OCI-LY7 (cell line): ENCODE measurements at regions not wholly inside any gene's neighbourhood (a gene's known extent, or its start where the extent isn't known, plus 50 kb on each side); places are given as distances from the start of the nearest gene placed in this dataset.

Experiments
- BruUV-seq: library from RNA; stranded (reverse); fragments of 400-500 nt; replicated peaks from 2 replicates; lab custom pipeline; 2021; lab: Mats Ljungman, UMichigan
- CTCF ChIA-PET: fragments of 300-600 bp; sonication (Branson Sonifier 250); formaldehyde crosslinking; loops from one replicate; lab custom pipeline; 2022; ENCODE audit warnings: antibody characterized with exemption; ENCODE audit not compliant: unreplicated experiment; lab: Charles Lee
- POLR2A ChIA-PET: fragments of 300-600 bp; sonication (Branson Sonifier 250); formaldehyde crosslinking; loops from one replicate; lab custom pipeline; 2022; ENCODE audit warnings: antibody characterized with exemption; lab: Charles Lee
- DNase-seq: peaks from one replicate; pipeline ENCODE4 v3.0.0-alpha.2; 2015; ENCODE audit warnings: low spot score
- H2AFZ ChIP-seq: fragments of 200-600 bp; sonication (generic), shearing (Covaris generic); 2 replicates; pipeline ENCODE4 v1.6.1; 2014; ENCODE audit warnings: mild to moderate bottlenecking, antibody characterized with exemption, low read length, moderate library complexity
- H3K27ac ChIP-seq: fragments of 200-600 bp; sonication (generic); 2 replicates; pipeline ENCODE4 v1.5.1; 2014; ENCODE audit warnings: mixed run types, low read depth, mild to moderate bottlenecking, moderate library complexity, low read length, inconsistent platforms; ENCODE audit not compliant: poor library complexity, severe bottlenecking
- H3K36me3 ChIP-seq: fragments of 200-600 bp; sonication (generic); 2 replicates; pipeline ENCODE4 v1.6.1; 2014; ENCODE audit warnings: mild to moderate bottlenecking, antibody characterized with exemption, low read length, moderate library complexity, mixed read lengths; ENCODE audit not compliant: insufficient read depth
- H3K4me1 ChIP-seq: fragments of 200-600 bp; sonication (generic); 2 replicates; pipeline ENCODE4 v1.5.1; 2014; ENCODE audit warnings: mild to moderate bottlenecking, low read length; ENCODE audit not compliant: insufficient read depth, poor library complexity, severe bottlenecking
- H3K4me2 ChIP-seq: fragments of 200-600 bp; sonication (generic); 2 replicates; pipeline ENCODE4 v1.6.1; 2014; ENCODE audit warnings: mild to moderate bottlenecking, low read length
- H3K4me3 ChIP-seq: fragments of 200-600 bp; sonication (generic); 2 replicates; pipeline ENCODE4 v1.5.1; 2014; ENCODE audit warnings: mild to moderate bottlenecking, low read depth, low read length; ENCODE audit not compliant: poor library complexity, severe bottlenecking
- H3K79me2 ChIP-seq: fragments of 200-600 bp; sonication (generic); 2 replicates; pipeline ENCODE4 v1.6.1; 2016; ENCODE audit warnings: low read depth, mild to moderate bottlenecking, low read length, moderate library complexity, mixed read lengths; ENCODE audit not compliant: insufficient read depth
- H3K9me2 ChIP-seq: fragments of 200-600 bp; sonication (generic); 2 replicates; pipeline ENCODE4 v1.6.1; 2016; ENCODE audit warnings: mild to moderate bottlenecking, low read length, mixed read lengths; ENCODE audit not compliant: insufficient read depth
- H3K9me3 ChIP-seq: fragments of 200-600 bp; sonication (generic); 2 replicates; pipeline ENCODE4 v1.6.1; 2014; ENCODE audit warnings: mild to moderate bottlenecking, mixed run types, low read length, mixed read lengths
- H4K20me1 ChIP-seq: fragments of 200-600 bp; sonication (generic); 2 replicates; pipeline ENCODE4 v1.6.1; 2014; ENCODE audit warnings: mild to moderate bottlenecking, antibody characterized with exemption, low read length, moderate library complexity, mixed read lengths; ENCODE audit not compliant: insufficient read depth
- CTCF ChIP-seq: fragments of 200-600 bp; sonication (generic); conservative IDR thresholded peaks from 2 replicates; pipeline ENCODE4 v1.5.1; 2014; ENCODE audit warnings: mild to moderate bottlenecking, antibody characterized with exemption, low read length, moderate library complexity, mixed read lengths
- EZH2phosphoT487 ChIP-seq: fragments of 200-600 bp; sonication (generic); IDR thresholded peaks from 2 replicates; pipeline ENCODE4 v1.6.1; 2018; ENCODE audit warnings: low read depth, borderline replicate concordance, mild to moderate bottlenecking, mixed run types, antibody characterized with exemption, low read length, moderate library complexity, mixed read lengths
- intact Hi-C: fragments of 100-400 bp; cut with micrococcal nuclease; formaldehyde crosslinking; loops from one replicate; pipeline ENCODE4 v1.10.0; 2022; ENCODE audit not compliant: unreplicated experiment

GRCh38 chrX:39648548-39649254 lies 449.1 kb downstream of the BCOR start:
- no peak overlapping the region for H2AFZ ChIP-seq
- intact Hi-C loops, result no loop called here

GRCh38 chrX:39650768-39651347 lies 446.9 kb downstream of the BCOR start:
- no peaks in the 10 kb centered on the region for H4K20me1 ChIP-seq
- ChIA-PET POLR2A (interaction anchor here (0.7 kb wide), 1 partner anchor 346 kb away, joined by 3 read pairs; no protein-coding TSS in a partner anchor), CTCF (no interaction called here)
- H3K4me1 ChIP-seq, result no peaks in the 10 kb centered on the region
- H3K36me3 ChIP-seq, result no peaks in the 10 kb centered on the region
- H3K4me2 ChIP-seq, result no peak overlapping the region
- no peaks in the 10 kb centered on the region for H3K9me2 ChIP-seq
- H3K79me2 ChIP-seq, result no peaks in the 10 kb centered on the region
- H3K9me3 ChIP-seq, result no peaks in the 10 kb centered on the region
- H2AFZ ChIP-seq, result no peak overlapping the region
- no peak for DNase-seq
- TF ChIP-seq EZH2phosphoT487, result no peak
- no peak for TF ChIP-seq CTCF
- intact Hi-C loops, result loop anchor here (10.0 kb wide), 2 partner anchors 164 to 824 kb away; no protein-coding TSS in a partner anchor
- H3K4me3 ChIP-seq, result no peak overlapping the region
- BruUV-seq, result no TSS peak
- H3K27ac ChIP-seq, result no peak overlapping the region

More at GRCh38 chrX:39648548-39649254, 449.1 kb downstream of the BCOR start:
- H3K36me3 ChIP-seq, result no peaks in the 10 kb centered on the region
- no peaks in the 10 kb centered on the region for H3K79me2 ChIP-seq
- POLR2A ChIA-PET, result interaction anchor here (0.7 to 1.3 kb wide), 3 partner anchors 12 to 217 kb away, joined by 3 to 7 read pairs (median 3); no protein-coding TSS in a partner anchor
- H3K4me3 ChIP-seq, result no peak overlapping the region
- no peaks in the 10 kb centered on the region for H4K20me1 ChIP-seq
- H3K27ac ChIP-seq, result no peak overlapping the region
- H3K9me3 ChIP-seq, result no peaks in the 10 kb centered on the region
- no peak for DNase-seq
- CTCF ChIA-PET, result no interaction called here
- no TSS peak for BruUV-seq
- H3K9me2 ChIP-seq, result no peaks in the 10 kb centered on the region
- TF ChIP-seq CTCF (no peak), EZH2phosphoT487 (no peak)
- no peak overlapping the region for H3K4me2 ChIP-seq
- no peaks in the 10 kb centered on the region for H3K4me1 ChIP-seq

GRCh38 chrX:39652336-39652735 lies 445.4 kb downstream of the BCOR start:
- no TSS peak for BruUV-seq
- ChIA-PET POLR2A (no interaction called here), CTCF (interaction anchor here (0.6 kb wide), 1 partner anchor 524 kb away, joined by 5 read pairs; no protein-coding TSS in a partner anchor)
- Histone ChIP-seq H3K4me2 (no peak overlapping the region), H3K4me3 (no peak overlapping the region), H3K4me1 (no peaks in the 10 kb centered on the region), H3K27ac (no peak overlapping the region), H3K79me2 (no peaks in the 10 kb centered on the region), H2AFZ (no peak overlapping the region), H4K20me1 (no peaks in the 10 kb centered on the region), H3K9me3 (no peaks in the 10 kb centered on the region), H3K9me2 (no peaks in the 10 kb centered on the region), H3K36me3 (no peaks in the 10 kb centered on the region)
- no peak for TF ChIP-seq EZH2phosphoT487
- peak; percentile 69 for TF ChIP-seq CTCF
- DNase-seq, result peak; percentile 56
- intact Hi-C loops, result loop anchor here (2.0 to 10.0 kb wide), 3 partner anchors 162 to 822 kb away; no protein-coding TSS in a partner anchor
